IMR-90 (cell line): ENCODE measurements at regions not wholly inside any gene's neighbourhood (a gene's known extent, or its start where the extent isn't known, plus 50 kb on each side); places are given as distances from the start of the nearest gene placed in this dataset.

Source experiments
- ATAC-seq: fragments of 200-7000 bp; cut with Tn5 transposase; 2 replicates; pipeline ENCODE4 v1.9.1; 2020; ENCODE audit warnings: low read depth, mild to moderate bottlenecking, moderate library complexity
- BruUV-seq: library from RNA; stranded (reverse); fragments of 400-500 nt; replicated peaks from 2 replicates; lab custom pipeline; 2021; lab: Mats Ljungman, UMichigan
- CTCF ChIA-PET: fragments of 300-600 bp; formaldehyde crosslinking; extraction: SDS; loops from one replicate; lab custom pipeline; 2021; ENCODE audit warnings: antibody characterized with exemption; lab: Yijun Ruan, JAX
- POLR2A ChIA-PET: fragments of 300-600 bp; sonication (Branson Sonifier 250); formaldehyde crosslinking; loops from one replicate; lab custom pipeline; 2022; ENCODE audit warnings: antibody characterized with exemption; ENCODE audit not compliant: unreplicated experiment; lab: Charles Lee
- DNase-seq: peaks from one replicate; pipeline ENCODE4 v3.0.0; 2013
- H2AFZ ChIP-seq: replicated peaks from 2 replicates; pipeline ENCODE3; 2013; ENCODE audit warnings: low read length, mild to moderate bottlenecking; ENCODE audit not compliant: poor library complexity
- H2AK5ac ChIP-seq: 2 replicates; pipeline ENCODE4 v1.6.1; 2013; ENCODE audit warnings: low read depth, low read length, inconsistent platforms
- H2AK9ac ChIP-seq: replicated peaks from 2 replicates; pipeline ENCODE3; 2013; ENCODE audit warnings: mild to moderate bottlenecking, low read depth, low read length, moderate library complexity; ENCODE audit not compliant: poor library complexity
- H2BK120ac ChIP-seq: 2 replicates; pipeline ENCODE4 v1.6.1; 2013; ENCODE audit warnings: low read depth, low read length, inconsistent platforms
- H2BK15ac ChIP-seq: 3 replicates; pipeline ENCODE4 v1.6.1; 2013; ENCODE audit warnings: low read depth, low read length, inconsistent platforms
- H2BK20ac ChIP-seq: 2 replicates; pipeline ENCODE4 v1.6.1; 2013; ENCODE audit warnings: low read depth, mild to moderate bottlenecking, inconsistent platforms, low read length, moderate library complexity
- H2BK5ac ChIP-seq: 2 replicates; pipeline ENCODE4 v1.6.1; 2013; ENCODE audit warnings: mild to moderate bottlenecking, low read depth, low read length, inconsistent platforms; ENCODE audit not compliant: poor library complexity, severe bottlenecking
- H3K14ac ChIP-seq: replicated peaks from 2 replicates; pipeline ENCODE4 v1.6.1; 2013; ENCODE audit warnings: low read depth, low read length, inconsistent platforms
- H3K18ac ChIP-seq: 2 replicates; pipeline ENCODE4 v1.6.1; 2013; ENCODE audit warnings: low read depth, low read length, control low read depth
- H3K23ac ChIP-seq: 2 replicates; pipeline ENCODE4 v1.6.1; 2013; ENCODE audit warnings: low read depth, low read length, inconsistent platforms
- H3K27ac ChIP-seq: 2 replicates; pipeline ENCODE4 v1.5.1; 2013; ENCODE audit warnings: mild to moderate bottlenecking, control low read depth, low read length; ENCODE audit not compliant: insufficient read depth
- H3K27me3 ChIP-seq: 2 replicates; pipeline ENCODE4 v1.6.1; 2013; ENCODE audit warnings: low read length; ENCODE audit not compliant: control insufficient read depth, insufficient read depth
- H3K36me3 ChIP-seq: 2 replicates; pipeline ENCODE4 v1.6.1; 2013; ENCODE audit warnings: low read length, mixed read lengths; ENCODE audit not compliant: control insufficient read depth, insufficient read depth
- H3K4ac ChIP-seq: 2 replicates; pipeline ENCODE4 v1.6.1; 2013; ENCODE audit warnings: low read depth, low read length, inconsistent platforms
- H3K4me1 ChIP-seq: 2 replicates; pipeline ENCODE4 v1.6.1; 2013; ENCODE audit warnings: low read length, mixed read lengths; ENCODE audit not compliant: control insufficient read depth, insufficient read depth
- H3K4me2 ChIP-seq: 2 replicates; pipeline ENCODE4 v1.6.1; 2013; ENCODE audit warnings: low read depth, mild to moderate bottlenecking, control low read depth, low read length, moderate library complexity
- H3K4me3 ChIP-seq: 2 replicates; pipeline ENCODE4 v1.5.1; 2013; ENCODE audit warnings: low read depth, mild to moderate bottlenecking, control low read depth, low read length, moderate library complexity; ENCODE audit not compliant: insufficient read depth
- H3K56ac ChIP-seq: 2 replicates; pipeline ENCODE4 v1.6.1; 2013; ENCODE audit warnings: low read length, inconsistent platforms; ENCODE audit not compliant: insufficient read depth; ENCODE audit errors: extremely low read depth
- H3K79me1 ChIP-seq, 2 experiments: 2 replicates each; pipeline ENCODE4 v1.6.1; 2013; ENCODE audit warnings: low read length in 2 of 2, inconsistent platforms in 1 of 2, low read depth in 1 of 2
- H3K9ac ChIP-seq: 2 replicates; pipeline ENCODE4 v1.6.1; 2013; ENCODE audit warnings: low read depth, low read length, control low read depth
- H3K9me1 ChIP-seq: 2 replicates; pipeline ENCODE4 v1.6.1; 2013; ENCODE audit warnings: low read length, inconsistent platforms; ENCODE audit not compliant: insufficient read depth
- H3K9me3 ChIP-seq: 2 replicates; pipeline ENCODE4 v1.6.1; 2013; ENCODE audit warnings: low read length; ENCODE audit not compliant: control insufficient read depth, insufficient read depth
- H4K20me1 ChIP-seq: 2 replicates; pipeline ENCODE4 v1.6.1; 2013; ENCODE audit warnings: low read length, inconsistent platforms; ENCODE audit not compliant: insufficient read depth
- H4K5ac ChIP-seq: 2 replicates; pipeline ENCODE4 v1.6.1; 2013; ENCODE audit warnings: mild to moderate bottlenecking, low read depth, low read length, control low read depth
- H4K8ac ChIP-seq, 2 experiments: 2 replicates each; pipeline ENCODE4 v1.6.1; 2013; ENCODE audit warnings: low read depth in 2 of 2, low read length in 2 of 2, control low read depth in 1 of 2, inconsistent platforms in 1 of 2
- H4K91ac ChIP-seq: 2 replicates; pipeline ENCODE4 v1.6.1; 2013; ENCODE audit warnings: low read depth, low read length, inconsistent platforms; ENCODE audit not compliant: insufficient read depth
- BHLHE40 ChIP-seq: fragments of 150-350 bp; IDR thresholded peaks from 2 replicates; pipeline ENCODE4 v1.6.1; 2016; ENCODE audit warnings: mild to moderate bottlenecking, low read depth, low read length
- CEBPB ChIP-seq: IDR thresholded peaks from 2 replicates; pipeline ENCODE4 v1.6.1; 2012; ENCODE audit warnings: low read depth, low read length, improper control_type of control experiment
- FOS ChIP-seq: fragments of 150-350 bp; IDR thresholded peaks from 2 replicates; pipeline ENCODE4 v1.6.1; 2016; ENCODE audit warnings: low read depth, low read length
- MAFK ChIP-seq: IDR thresholded peaks from 2 replicates; pipeline ENCODE4 v1.6.1; 2012; ENCODE audit warnings: low read depth, low read length, improper control_type of control experiment
- MAZ ChIP-seq: IDR thresholded peaks from 2 replicates; pipeline ENCODE4 v1.6.1; 2012; ENCODE audit warnings: low read depth, mild to moderate bottlenecking, low read length, improper control_type of control experiment, moderate library complexity, borderline replicate concordance
- MXI1 ChIP-seq: IDR thresholded peaks from 2 replicates; pipeline ENCODE4 v1.6.1; 2012; ENCODE audit warnings: low read depth, mild to moderate bottlenecking, low read length, moderate library complexity, borderline replicate concordance
- NFE2L2 ChIP-seq: fragments of 150-350 bp; IDR thresholded peaks from 2 replicates; pipeline ENCODE4 v1.6.1; 2016; ENCODE audit warnings: low read depth, mild to moderate bottlenecking, low read length
- RAD21 ChIP-seq: IDR thresholded peaks from 2 replicates; pipeline ENCODE4 v1.6.1; 2012; ENCODE audit warnings: low read length, improper control_type of control experiment
- RCOR1 ChIP-seq: IDR thresholded peaks from 2 replicates; pipeline ENCODE4 v1.6.1; 2012; ENCODE audit warnings: mild to moderate bottlenecking, low read length, improper control_type of control experiment; ENCODE audit not compliant: insufficient replicate concordance
- RFX5 ChIP-seq: IDR thresholded peaks from 2 replicates; pipeline ENCODE4 v1.8.0; 2012; ENCODE audit warnings: low read depth, mild to moderate bottlenecking, low read length, moderate library complexity
- SMC3 ChIP-seq: fragments of 150-350 bp; IDR thresholded peaks from 2 replicates; pipeline ENCODE4 v1.6.1; 2016; ENCODE audit warnings: low read depth, mild to moderate bottlenecking, antibody characterized with exemption, low read length, moderate library complexity
- USF2 ChIP-seq: fragments of 150-350 bp; IDR thresholded peaks from 2 replicates; pipeline ENCODE4 v1.6.1; 2017; ENCODE audit warnings: mild to moderate bottlenecking, antibody characterized with exemption, low read length, low read depth
- WGBS, 2 experiments: methylation state at CpG; one replicate each; pipeline versions ENCODE4 v1.1.5 to v1.1.7; 2013; ENCODE audit warnings: missing lambda C conversion rate in 2 of 2; ENCODE audit not compliant: insufficient read length in 1 of 2; ENCODE audit errors: extremely low coverage in 2 of 2; 5-methylcytosine and 5-hydroxymethylcytosine counted together
- dilution Hi-C: fragments of 300-500 bp; cut with HindIII; formaldehyde crosslinking; loops from one replicate; pipeline ENCODE4 v1.14.3; 2018; ENCODE audit warnings: low sequenced_read_pairs; ENCODE audit not compliant: unreplicated experiment
- in situ Hi-C: fragments of 300-500 bp; cut with MboI; formaldehyde crosslinking; loops from 3 replicates; pipeline ENCODE4 v1.14.3; 2019; ENCODE audit warnings: low sequenced_read_pairs, inconsistent platforms, mixed read lengths
- intact Hi-C: fragments of 100-400 bp; cut with micrococcal nuclease; formaldehyde crosslinking; loops from 2 replicates; pipeline ENCODE4 v1.10.0; 2022
- TF ChIP-seq, protein P1 (sequence below): fragments of 150-350 bp; IDR thresholded peaks from 2 replicates; pipeline ENCODE4 v1.6.1; 2016; ENCODE audit warnings: low read depth, mild to moderate bottlenecking, low read length, moderate library complexity, borderline replicate concordance

GRCh38 chr1:238377280-238377919 lies 486.7 kb upstream of the ZP4 start:
- H4K8ac ChIP-seq = no peak overlapping the region
- H3K4me3 ChIP-seq = no peak overlapping the region
- H4K20me1 ChIP-seq = no peaks in the 10 kb centered on the region
- no peak overlapping the region for H3K14ac ChIP-seq
- ChIA-PET CTCF (no interaction called here), POLR2A (no interaction called here)
- no CpG with 5 or more reads among the region's 7 CpGs for WGBS, 2 experiments
- dilution Hi-C loops = no loop called here
- DNase-seq = no peak
- no peaks in the 10 kb centered on the region; the same call in 1 of the 2 replicates for H3K9me3 ChIP-seq
- no peak overlapping the region for H3K9ac ChIP-seq
- H2BK15ac ChIP-seq = no peak overlapping the region
- no peak overlapping the region for H2BK5ac ChIP-seq
- BruUV-seq = no TSS peak
- H3K9me1 ChIP-seq = no peaks in the 10 kb centered on the region
- H3K4ac ChIP-seq = no peak overlapping the region
- H4K91ac ChIP-seq = no peak overlapping the region
- intact Hi-C loops = no loop called here
- no peak overlapping the region for H3K27ac ChIP-seq
- no peak overlapping the region for H2AFZ ChIP-seq
- H2BK120ac ChIP-seq = no peak overlapping the region
- no peak overlapping the region for H2AK5ac ChIP-seq
- H3K4me1 ChIP-seq = no peaks in the 10 kb centered on the region
- H2BK20ac ChIP-seq = no peak overlapping the region
- H2AK9ac ChIP-seq = no peak overlapping the region
- no peak overlapping the region for H4K5ac ChIP-seq
- no peaks in the 10 kb centered on the region for H3K79me1 ChIP-seq
- no peak for ATAC-seq
- H3K56ac ChIP-seq = no peak overlapping the region; the same call in 1 of the 2 replicates
- in situ Hi-C loops = no loop called here
- no peak overlapping the region for H3K4me2 ChIP-seq
- H3K27me3 ChIP-seq = no peaks in the 10 kb centered on the region
- H3K18ac ChIP-seq = no peak overlapping the region
- no peak overlapping the region for H3K23ac ChIP-seq
- H3K36me3 ChIP-seq = no peaks in the 10 kb centered on the region
- TF ChIP-seq BHLHE40 (no peak), MXI1 (no peak), FOS (no peak), USF2 (no peak), RFX5 (no peak), CEBPB (no peak), RCOR1 (no peak), RAD21 (no peak), NFE2L2 (no peak), MAFK (no peak), MAZ (no peak), SMC3 (no peak)
- TF ChIP-seq, protein P1, sequence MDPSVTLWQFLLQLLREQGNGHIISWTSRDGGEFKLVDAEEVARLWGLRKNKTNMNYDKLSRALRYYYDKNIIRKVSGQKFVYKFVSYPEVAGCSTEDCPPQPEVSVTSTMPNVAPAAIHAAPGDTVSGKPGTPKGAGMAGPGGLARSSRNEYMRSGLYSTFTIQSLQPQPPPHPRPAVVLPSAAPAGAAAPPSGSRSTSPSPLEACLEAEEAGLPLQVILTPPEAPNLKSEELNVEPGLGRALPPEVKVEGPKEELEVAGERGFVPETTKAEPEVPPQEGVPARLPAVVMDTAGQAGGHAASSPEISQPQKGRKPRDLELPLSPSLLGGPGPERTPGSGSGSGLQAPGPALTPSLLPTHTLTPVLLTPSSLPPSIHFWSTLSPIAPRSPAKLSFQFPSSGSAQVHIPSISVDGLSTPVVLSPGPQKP = no peak
